DND-41 (cell line): ENCODE measurements at regions not wholly inside any gene's neighbourhood (a gene's known extent, or its start where the extent isn't known, plus 50 kb on each side); places are given as distances from the start of the nearest gene placed in this dataset.

Source experiments
- ATAC-seq: fragments of 200-7000 bp; cut with Tn5 transposase; 3 replicates; pipeline ENCODE4 v1.9.1; 2021; ENCODE audit warnings: low read depth; ENCODE audit not compliant: insufficient read depth
- DNase-seq: peaks from one replicate; pipeline ENCODE4 v3.0.0-alpha.2; 2020
- H2AFZ ChIP-seq: 2 replicates; pipeline ENCODE4 v1.6.0; 2012; ENCODE audit warnings: low read depth, low read length
- H3K27ac ChIP-seq: 2 replicates; pipeline ENCODE4 v1.5.1; 2012; ENCODE audit warnings: low read length, inconsistent platforms
- H3K27me3 ChIP-seq: fragments of 200-600 bp; sonication (generic); 2 replicates; pipeline ENCODE4 v1.6.0; 2012; ENCODE audit warnings: low read length, mild to moderate bottlenecking, inconsistent platforms; ENCODE audit not compliant: insufficient read depth, poor library complexity
- H3K36me3 ChIP-seq: 2 replicates; pipeline ENCODE4 v1.5.1; 2012; ENCODE audit warnings: low read length, inconsistent platforms; ENCODE audit not compliant: insufficient read depth
- H3K4me1 ChIP-seq: 2 replicates; pipeline ENCODE4 v1.5.1; 2012; ENCODE audit warnings: mild to moderate bottlenecking, low read length; ENCODE audit not compliant: insufficient read depth
- H3K4me2 ChIP-seq: 2 replicates; pipeline ENCODE4 v1.6.0; 2012; ENCODE audit warnings: mild to moderate bottlenecking, moderate library complexity, low read length, inconsistent platforms; ENCODE audit not compliant: insufficient read depth
- H3K4me3 ChIP-seq, 2 experiments: fragments of 200-600 bp in 1 of 2; shearing (Covaris generic) in 1 of 2; 2 replicates each; pipeline ENCODE4 v1.5.1; 2012 to 2016; ENCODE audit warnings: inconsistent platforms in 2 of 2, low read length in 2 of 2, mild to moderate bottlenecking in 2 of 2, low read depth in 1 of 2, moderate library complexity in 1 of 2
- H3K79me2 ChIP-seq: 2 replicates; pipeline ENCODE4 v1.6.0; 2012; ENCODE audit warnings: low read length, inconsistent platforms; ENCODE audit not compliant: insufficient read depth
- H3K9ac ChIP-seq: 2 replicates; pipeline ENCODE4 v1.6.0; 2012; ENCODE audit warnings: low read depth, mild to moderate bottlenecking, inconsistent platforms, low read length, moderate library complexity
- H3K9me3 ChIP-seq: 2 replicates; pipeline ENCODE4 v1.5.1; 2012; ENCODE audit warnings: low read length, moderate library complexity, mild to moderate bottlenecking, inconsistent platforms; ENCODE audit not compliant: insufficient read depth, severe bottlenecking
- H4K20me1 ChIP-seq: 2 replicates; pipeline ENCODE4 v1.6.0; 2012; ENCODE audit warnings: low read length; ENCODE audit not compliant: insufficient read depth
- EZH2 ChIP-seq: IDR thresholded peaks from 3 replicates; pipeline ENCODE4 v1.6.1; 2012; ENCODE audit warnings: borderline replicate concordance, low read depth, mild to moderate bottlenecking, moderate library complexity, low read length, inconsistent platforms; ENCODE audit not compliant: severe bottlenecking
- TF ChIP-seq, protein P1 (sequence below): IDR thresholded peaks from 2 replicates; pipeline ENCODE4 v1.5.1; 2012; ENCODE audit warnings: borderline replicate concordance, low read length, moderate library complexity, mild to moderate bottlenecking; ENCODE audit not compliant: poor library complexity, severe bottlenecking; ENCODE audit errors: extremely low read depth

DNA sequence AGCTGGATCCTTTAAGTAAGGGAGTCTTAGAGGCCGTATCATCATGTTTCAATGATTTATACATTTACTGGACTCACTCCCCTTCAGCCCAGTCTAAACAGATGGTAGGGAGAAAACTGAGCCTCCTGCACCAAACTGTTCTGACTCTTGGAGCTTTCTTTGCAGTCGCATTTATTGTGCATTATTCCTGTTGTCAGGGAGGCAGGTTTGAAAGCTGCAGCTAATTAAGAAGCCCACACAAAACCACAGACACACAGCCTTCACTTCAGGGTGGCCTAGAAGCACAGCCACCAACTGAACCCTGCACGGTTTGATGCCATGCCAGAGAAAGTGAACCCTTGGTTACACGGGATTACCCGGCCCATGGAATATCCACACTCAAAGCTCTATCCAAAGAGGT is 911.0 kb downstream of the UQCRFS1 start:
- Histone ChIP-seq H3K4me2 (no peak overlapping the region), H3K79me2 (no peaks in the 10 kb centered on the region), H3K36me3 (no peaks in the 10 kb centered on the region), H3K9ac (no peak overlapping the region), H2AFZ (no peak overlapping the region), H3K27me3 (no peaks in the 10 kb centered on the region), H3K4me3 (no peak overlapping the region), H3K9me3 (no peaks in the 10 kb centered on the region), H3K27ac (no peak overlapping the region), H3K4me1 (peaks cover 6% of the 10 kb centered on the region), H4K20me1 (no peaks in the 10 kb centered on the region)
- TF ChIP-seq EZH2 = no peak
- TF ChIP-seq, protein P1, sequence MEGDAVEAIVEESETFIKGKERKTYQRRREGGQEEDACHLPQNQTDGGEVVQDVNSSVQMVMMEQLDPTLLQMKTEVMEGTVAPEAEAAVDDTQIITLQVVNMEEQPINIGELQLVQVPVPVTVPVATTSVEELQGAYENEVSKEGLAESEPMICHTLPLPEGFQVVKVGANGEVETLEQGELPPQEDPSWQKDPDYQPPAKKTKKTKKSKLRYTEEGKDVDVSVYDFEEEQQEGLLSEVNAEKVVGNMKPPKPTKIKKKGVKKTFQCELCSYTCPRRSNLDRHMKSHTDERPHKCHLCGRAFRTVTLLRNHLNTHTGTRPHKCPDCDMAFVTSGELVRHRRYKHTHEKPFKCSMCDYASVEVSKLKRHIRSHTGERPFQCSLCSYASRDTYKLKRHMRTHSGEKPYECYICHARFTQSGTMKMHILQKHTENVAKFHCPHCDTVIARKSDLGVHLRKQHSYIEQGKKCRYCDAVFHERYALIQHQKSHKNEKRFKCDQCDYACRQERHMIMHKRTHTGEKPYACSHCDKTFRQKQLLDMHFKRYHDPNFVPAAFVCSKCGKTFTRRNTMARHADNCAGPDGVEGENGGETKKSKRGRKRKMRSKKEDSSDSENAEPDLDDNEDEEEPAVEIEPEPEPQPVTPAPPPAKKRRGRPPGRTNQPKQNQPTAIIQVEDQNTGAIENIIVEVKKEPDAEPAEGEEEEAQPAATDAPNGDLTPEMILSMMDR = no peak
- no peak for DNase-seq
- no peak for ATAC-seq

- H3K27me3 ChIP-seq = no peaks in the 10 kb centered on the region
- TF ChIP-seq, protein P1 = no peak
- no peak for TF ChIP-seq EZH2
- no peaks in the 10 kb centered on the region for H3K79me2 ChIP-seq
- DNase-seq = no peak
- ATAC-seq = no peak
- H3K4me3 ChIP-seq = no peak overlapping the region
- peaks cover 6% of the 10 kb centered on the region for H3K4me1 ChIP-seq
- H4K20me1 ChIP-seq = no peaks in the 10 kb centered on the region
- H3K4me2 ChIP-seq = no peak overlapping the region
- no peaks in the 10 kb centered on the region for H3K36me3 ChIP-seq
- H3K9me3 ChIP-seq = no peaks in the 10 kb centered on the region
- H3K27ac ChIP-seq = no peak overlapping the region
- H3K9ac ChIP-seq = no peak overlapping the region
- no peak overlapping the region for H2AFZ ChIP-seq
Observed at GRCh38 chr19:28301463-28301862, 911.5 kb downstream of the UQCRFS1 start.

GRCh38 chr19:28299649-28300048 is 913.3 kb downstream of the UQCRFS1 start:
- ATAC-seq (no peak), DNase-seq (no peak)
- no peak overlapping the region for H3K27ac ChIP-seq
- no peaks in the 10 kb centered on the region for H3K4me1 ChIP-seq
- H3K9me3 ChIP-seq = no peaks in the 10 kb centered on the region
- no peaks in the 10 kb centered on the region for H4K20me1 ChIP-seq
- H3K36me3 ChIP-seq = no peaks in the 10 kb centered on the region
- H3K4me3 ChIP-seq = no peak overlapping the region
- no peak overlapping the region for H2AFZ ChIP-seq
- no peak overlapping the region for H3K4me2 ChIP-seq
- TF ChIP-seq EZH2 = no peak
- TF ChIP-seq, protein P1 = no peak
- no peak overlapping the region for H3K9ac ChIP-seq
- H3K27me3 ChIP-seq = no peaks in the 10 kb centered on the region
- H3K79me2 ChIP-seq = no peaks in the 10 kb centered on the region
